ENCODE measurements at regions not wholly inside any gene's neighbourhood (a gene's known extent, or its start where the extent isn't known, plus 50 kb on each side); places are given as distances from the start of the nearest gene placed in this dataset.

DNA sequence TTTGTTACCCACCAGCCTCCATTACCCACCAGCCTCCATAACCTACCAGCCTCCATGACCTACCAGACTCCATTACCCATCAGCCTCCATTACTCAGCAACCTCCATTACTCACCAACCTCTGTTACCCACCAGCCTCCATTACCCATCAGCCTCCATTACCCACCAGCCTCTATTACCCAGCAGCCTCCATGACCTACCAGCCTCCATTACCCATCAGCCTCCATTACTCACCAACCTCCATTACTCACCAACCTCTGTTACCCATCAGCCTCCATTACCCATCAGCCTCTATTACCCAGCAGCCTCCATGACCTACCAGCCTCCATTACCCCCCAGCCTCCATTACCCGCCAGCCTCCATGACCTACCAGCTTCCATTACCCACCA is 133.3 kb upstream of the HS6ST1 start:
- ATAC-seq (no peak), DNase-seq (no peak)
- Histone ChIP-seq H3K27me3 (peaks cover 0 to 3% (median 0%) of the 10 kb centered on the region in 3 donors), H3K36me3 (no peaks in the 10 kb centered on the region), H3K4me1 (no peaks in the 10 kb centered on the region), H3K27ac (no peak overlapping the region), H3K9me3 (no peaks in the 10 kb centered on the region), H3K4me3 (no peak overlapping the region)
- no peak for TF ChIP-seq CTCF (IDR thresholded peaks at IDR 0.05 in 4 of 5, conservative IDR thresholded peaks at IDR 0.05 in 1 of 5)
- TF ChIP-seq POLR2A (IDR thresholded peaks at IDR 0.05): no peak
- in situ Hi-C loops (cut with MboI; ENCODE audit: low sequenced_read_pairs in 4 of 4) (no loop called here), intact Hi-C loops (cut with DNase I; ENCODE audit: low total_unique reads) (no loop called here)

DNA sequence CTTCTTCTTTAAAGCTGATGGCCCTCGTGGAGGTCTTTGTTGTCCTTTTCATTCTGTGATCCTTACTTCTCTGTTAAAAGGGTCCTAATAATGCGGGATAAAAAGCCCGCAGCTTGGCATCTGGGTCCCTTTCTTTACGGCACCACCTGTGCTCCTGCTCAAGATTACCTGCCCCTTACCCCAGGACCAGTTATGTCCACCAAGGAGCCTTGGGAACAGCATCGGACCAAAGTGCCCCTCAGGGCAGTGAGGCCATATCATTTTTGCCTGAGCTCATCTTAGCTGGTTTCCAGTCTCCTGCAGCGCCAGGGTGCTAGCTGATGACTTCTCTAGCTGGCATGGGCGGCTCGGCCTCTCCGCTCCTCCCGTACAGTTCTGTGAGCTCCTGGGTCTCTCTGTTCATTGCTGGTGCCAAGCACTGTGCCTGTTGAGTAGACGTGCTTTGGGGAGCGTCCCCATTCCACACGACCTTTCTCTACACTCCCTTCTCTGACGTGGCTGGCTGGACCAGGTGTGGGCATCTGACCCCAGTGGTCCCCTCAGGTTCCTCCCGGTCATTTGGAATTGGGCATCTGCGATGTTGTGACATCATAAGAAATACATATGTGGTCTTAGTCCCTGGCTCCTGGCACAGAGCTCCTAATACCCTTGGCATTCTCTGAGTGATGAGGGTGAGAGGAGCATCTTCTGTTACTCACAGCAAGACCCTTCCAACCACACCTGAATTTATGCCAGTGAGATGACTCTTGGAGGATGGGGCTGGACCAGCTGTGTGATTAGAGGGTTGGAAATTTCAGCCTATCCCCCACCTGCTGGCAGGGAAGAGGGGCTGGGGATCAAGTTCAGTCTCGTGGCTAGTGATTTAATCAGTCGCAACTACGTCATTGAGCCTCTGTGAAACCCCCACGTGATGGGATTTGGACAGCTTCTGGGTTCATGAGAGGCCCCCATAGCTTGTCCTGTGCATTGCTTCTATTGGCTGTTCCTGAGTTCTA is 134.2 kb upstream of the HS6ST1 start:
- Histone ChIP-seq H3K4me3 (no peak overlapping the region), H3K4me1 (no peaks in the 10 kb centered on the region), H3K27ac (no peak overlapping the region), H3K36me3 (no peaks in the 10 kb centered on the region), H3K27me3 (peaks cover 0 to 3% (median 0%) of the 10 kb centered on the region in 3 donors), H3K9me3 (no peaks in the 10 kb centered on the region)
- DNase-seq (no peak), ATAC-seq (no peak)
- intact Hi-C loops (cut with DNase I; ENCODE audit: low total_unique reads) (no loop called here), in situ Hi-C loops (cut with MboI; ENCODE audit: low sequenced_read_pairs in 4 of 4) (no loop called here)
- TF ChIP-seq POLR2A (IDR thresholded peaks at IDR 0.05): no peak
- TF ChIP-seq CTCF (IDR thresholded peaks at IDR 0.05 in 4 of 5, conservative IDR thresholded peaks at IDR 0.05 in 1 of 5): no peak

DNA sequence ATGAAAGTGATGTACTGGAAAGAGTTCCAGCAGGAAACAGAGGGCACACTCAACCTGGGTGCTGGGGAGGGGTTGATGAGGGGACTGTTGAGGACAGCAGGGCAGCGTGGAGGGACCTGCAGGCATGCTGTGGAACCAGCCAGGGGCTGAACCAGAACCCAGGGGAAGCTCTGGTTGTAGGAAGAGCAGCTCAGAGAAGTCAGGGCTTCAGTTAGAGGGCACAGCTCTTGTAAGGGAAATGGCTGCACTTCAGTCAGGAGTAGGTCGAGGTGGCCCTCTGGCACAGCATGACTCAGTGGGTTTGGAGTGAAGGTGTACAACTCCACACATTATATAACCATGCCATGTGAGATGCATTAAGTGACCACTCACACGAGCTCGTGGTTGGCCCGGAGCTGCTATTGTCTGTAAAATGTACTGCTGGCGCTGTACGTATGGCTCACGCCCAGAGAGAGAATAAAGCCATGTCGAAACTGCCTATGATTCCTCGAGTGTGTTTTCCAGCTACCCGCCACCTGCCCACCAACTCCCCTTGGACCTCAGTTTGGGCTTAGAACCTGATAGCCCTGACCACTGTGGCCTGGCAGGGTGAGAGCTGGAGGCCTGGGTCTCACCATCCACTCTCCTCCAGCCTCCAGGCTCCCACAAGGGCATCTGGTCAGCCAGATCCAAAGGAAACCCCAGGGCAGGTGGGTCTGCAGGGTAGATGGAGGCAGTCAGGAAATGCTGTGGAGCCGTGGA is 136.5 kb upstream of the HS6ST1 start:
- H3K4me3 ChIP-seq: no peak overlapping the region
- H3K4me1 ChIP-seq: no peaks in the 10 kb centered on the region
- H3K36me3 ChIP-seq: no peaks in the 10 kb centered on the region
- intact Hi-C loops (cut with DNase I; ENCODE audit: low total_unique reads): no loop called here
- no peak overlapping the region for H3K27ac ChIP-seq
- H3K27me3 ChIP-seq: peaks cover 0 to 3% (median 0%) of the 10 kb centered on the region in 3 donors
- TF ChIP-seq POLR2A (IDR thresholded peaks at IDR 0.05): no peak
- no peak for TF ChIP-seq CTCF (IDR thresholded peaks at IDR 0.05 in 4 of 5, conservative IDR thresholded peaks at IDR 0.05 in 1 of 5)
- no peak for DNase-seq
- ATAC-seq: no peak
- H3K9me3 ChIP-seq: no peaks in the 10 kb centered on the region
- in situ Hi-C loops (cut with MboI; ENCODE audit: low sequenced_read_pairs in 4 of 4): no loop called here

DNA sequence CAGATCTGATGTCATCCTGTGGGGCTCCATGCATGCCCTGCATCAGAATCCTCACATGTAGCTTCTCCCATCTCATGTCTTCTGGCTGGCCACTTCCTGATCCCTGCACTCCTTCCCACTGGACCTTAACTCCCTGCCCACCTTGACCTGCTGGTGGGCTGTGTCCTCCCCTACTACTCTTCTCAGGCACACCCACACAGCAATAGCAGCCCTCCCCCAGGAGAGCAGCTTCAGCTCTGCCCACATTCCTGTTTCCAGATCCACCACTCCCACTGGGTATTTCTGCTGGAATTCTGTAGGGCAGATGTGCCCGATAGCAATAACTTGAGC is 137.0 kb upstream of the HS6ST1 start:
- in situ Hi-C loops (cut with MboI; ENCODE audit: low sequenced_read_pairs in 4 of 4): no loop called here

More for the DNA sequence above, 137.0 kb upstream of the HS6ST1 start:
- no peak for ATAC-seq
- TF ChIP-seq POLR2A (IDR thresholded peaks at IDR 0.05): no peak
- TF ChIP-seq CTCF (IDR thresholded peaks at IDR 0.05 in 4 of 5, conservative IDR thresholded peaks at IDR 0.05 in 1 of 5): no peak
- H3K27ac ChIP-seq: no peak overlapping the region
- no peak for DNase-seq
- no peaks in the 10 kb centered on the region for H3K4me1 ChIP-seq
- H3K4me3 ChIP-seq: no peak overlapping the region
- H3K9me3 ChIP-seq: no peaks in the 10 kb centered on the region
- peaks cover 0 to 3% (median 0%) of the 10 kb centered on the region in 3 donors for H3K27me3 ChIP-seq
- intact Hi-C loops (cut with DNase I; ENCODE audit: low total_unique reads): no loop called here
- no peaks in the 10 kb centered on the region for H3K36me3 ChIP-seq
